GM18868 (cell line): ENCODE measurements at regions not wholly inside any gene's neighbourhood (a gene's known extent, or its start where the extent isn't known, plus 50 kb on each side); places are given as distances from the start of the nearest gene placed in this dataset.

Experiments
- ATAC-seq: cut with Tn5 transposase; IDR thresholded peaks from one replicate; pipeline ENCODE4 v1.9.1; 2021; ENCODE audit warnings: mild to moderate bottlenecking, moderate library complexity; ENCODE audit not compliant: unreplicated experiment

DNA sequence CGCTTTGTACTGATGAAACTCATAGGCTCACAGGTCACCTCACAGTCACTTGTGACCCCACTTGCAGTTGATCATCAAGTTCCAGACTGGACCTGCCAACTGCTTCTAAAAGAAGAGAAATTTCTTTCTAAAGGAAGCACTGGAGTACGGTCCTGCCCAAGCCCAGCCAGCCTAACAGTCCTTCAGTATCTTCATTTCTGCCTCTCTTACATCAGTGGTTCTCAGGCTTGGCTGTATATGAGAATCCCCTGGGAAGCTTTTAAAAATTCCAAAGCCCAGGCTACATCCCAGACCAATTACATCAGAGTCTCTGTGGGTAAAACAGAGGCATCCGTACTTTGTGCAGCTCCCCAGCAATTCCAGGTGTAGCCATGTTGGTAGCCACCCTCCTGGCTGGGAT is 282.1 kb downstream of the NFIB start:
- no peak for ATAC-seq

- no peak for ATAC-seq
These were observed 282.9 kb downstream of the NFIB start for GRCh38 chr9:14031060-14031414.

DNA sequence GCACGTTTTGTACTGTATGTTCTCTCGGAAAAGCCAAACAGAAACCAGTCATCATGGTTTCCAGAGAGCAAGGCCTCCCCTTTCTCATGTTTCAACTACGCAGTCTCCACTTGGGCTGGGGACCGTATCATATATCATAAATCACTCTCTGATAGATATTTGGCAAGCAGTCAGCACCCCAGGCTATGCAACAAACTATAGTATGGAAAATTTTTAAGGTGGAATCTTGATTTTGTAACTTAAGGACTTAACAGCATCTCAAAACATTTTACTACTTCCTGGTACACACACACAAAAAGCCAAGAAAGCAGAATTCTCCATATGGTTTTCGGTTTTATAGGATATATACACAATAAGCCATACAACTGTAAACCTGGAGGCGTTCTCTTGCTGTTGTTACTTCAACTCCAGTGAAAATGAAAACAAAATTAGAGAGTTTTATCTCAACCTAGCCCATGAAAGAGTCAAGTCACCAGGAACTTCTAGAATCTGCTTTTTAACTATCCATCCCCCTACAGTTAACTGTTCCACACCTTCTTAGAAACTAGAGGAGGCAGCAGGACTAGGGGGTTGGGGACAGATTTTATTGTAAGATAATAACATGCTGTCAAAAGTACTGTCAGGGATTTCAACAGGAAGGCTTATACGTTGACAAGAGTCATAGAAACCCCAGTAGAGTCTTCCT is 283.4 kb downstream of the NFIB start:
- no peak for ATAC-seq

GRCh38 chr9:14029806-14030374 is 284.1 kb downstream of the NFIB start:
- no peak for ATAC-seq

DNA sequence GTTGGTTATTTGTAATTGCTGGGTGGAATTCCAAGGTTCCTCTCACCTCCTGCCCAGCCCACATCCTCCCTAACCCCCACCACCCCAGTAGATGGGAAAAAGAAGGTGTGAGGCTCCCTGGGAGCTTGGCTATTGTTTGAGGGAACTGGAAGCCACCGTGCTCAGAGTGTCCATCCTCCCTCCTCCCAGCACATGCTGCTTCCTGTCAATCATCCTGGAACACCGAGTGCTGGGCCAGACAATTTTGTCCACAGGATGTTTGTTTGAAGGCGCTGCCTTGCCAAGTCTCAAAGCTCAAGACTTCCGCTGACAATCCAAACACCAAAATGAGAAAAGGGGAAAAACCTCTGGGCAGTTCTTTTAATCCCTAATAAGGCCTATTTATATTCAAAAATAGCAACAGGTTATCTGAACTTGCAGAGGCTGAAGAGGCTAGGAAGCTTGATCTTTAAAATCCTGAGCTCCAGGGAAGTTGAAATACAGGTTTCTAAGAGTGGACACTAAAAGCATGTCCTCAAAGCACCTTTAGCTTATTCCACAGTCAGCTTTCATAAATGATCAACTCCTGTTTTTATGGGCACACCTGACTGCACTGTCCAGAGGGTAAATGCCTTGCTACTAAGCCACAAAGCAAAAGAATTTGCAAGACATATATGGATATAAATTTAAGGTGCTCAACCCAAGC is 286.7 kb downstream of the NFIB start:
- no peak for ATAC-seq

DNA sequence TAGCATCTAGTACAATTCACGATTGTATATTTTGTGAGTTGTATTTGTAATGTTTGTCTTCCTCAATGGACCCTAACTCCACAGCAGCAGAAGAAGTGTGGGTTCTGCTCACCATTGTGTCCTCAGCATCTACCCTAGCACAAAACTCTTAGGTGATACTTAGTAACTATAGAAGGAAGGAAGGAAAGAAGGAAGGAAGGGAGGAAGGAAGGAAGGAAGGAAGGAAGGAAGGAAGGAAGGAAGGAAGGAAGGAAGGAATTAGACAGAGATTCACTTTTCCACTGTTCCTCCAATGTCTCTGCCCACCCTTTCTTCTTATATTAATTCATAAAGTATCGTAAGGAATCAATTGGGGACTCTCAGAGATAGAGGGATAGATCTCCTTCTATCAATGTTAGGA is 288.2 kb downstream of the NFIB start:
- ATAC-seq: no peak

- no peak for ATAC-seq
These were observed 290.7 kb downstream of the NFIB start for GRCh38 chr9:14023285-14023684.

DNA sequence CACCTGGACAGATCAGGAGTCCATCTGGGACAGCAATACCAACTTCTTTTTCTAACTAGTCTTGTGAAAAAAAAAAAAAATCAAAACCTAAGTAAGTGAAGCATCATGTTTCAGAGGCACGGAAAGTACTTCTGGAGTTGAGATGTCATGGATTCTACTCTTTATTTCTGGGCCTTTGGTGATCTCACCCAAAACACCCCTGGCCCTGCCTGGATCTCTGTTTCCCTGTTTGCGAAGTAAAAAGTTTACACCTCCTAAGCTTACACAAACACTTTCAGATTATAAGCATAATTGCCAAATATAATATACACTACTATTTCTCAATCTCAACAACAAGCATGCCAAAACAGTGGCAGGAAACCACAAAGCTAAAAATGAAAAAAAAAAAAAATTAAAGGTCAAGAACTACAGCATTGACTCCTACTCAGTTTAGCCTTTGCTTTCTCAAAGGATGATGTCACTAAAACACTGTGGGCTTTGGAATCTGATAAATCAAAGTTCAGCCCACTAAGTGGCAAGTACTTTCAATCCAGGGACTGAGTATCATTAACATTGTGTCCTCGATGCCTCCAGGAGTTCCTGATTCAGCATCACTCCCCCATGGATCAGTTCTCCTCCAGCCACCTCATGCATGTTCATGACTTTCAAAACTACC is 291.9 kb downstream of the NFIB start:
- ATAC-seq: no peak

DNA sequence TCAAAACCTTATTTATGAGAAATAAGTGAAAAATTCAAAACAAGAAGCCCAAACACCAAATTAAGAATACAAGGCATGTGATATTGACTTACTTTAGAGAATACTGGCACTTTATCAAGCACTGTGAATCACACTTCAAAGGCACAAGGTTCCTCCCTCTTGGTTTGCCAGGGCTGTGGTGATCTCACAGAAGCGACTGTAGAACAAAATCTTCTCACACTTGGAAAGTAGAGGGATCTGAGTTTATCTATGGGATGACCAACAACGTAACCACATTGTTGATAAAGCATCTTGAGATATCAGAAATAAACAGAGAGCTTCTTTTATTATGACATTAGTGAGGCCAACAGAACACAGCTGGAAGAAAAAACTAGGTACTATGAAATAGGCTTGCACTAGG is 295.9 kb downstream of the NFIB start:
- no peak for ATAC-seq

DNA sequence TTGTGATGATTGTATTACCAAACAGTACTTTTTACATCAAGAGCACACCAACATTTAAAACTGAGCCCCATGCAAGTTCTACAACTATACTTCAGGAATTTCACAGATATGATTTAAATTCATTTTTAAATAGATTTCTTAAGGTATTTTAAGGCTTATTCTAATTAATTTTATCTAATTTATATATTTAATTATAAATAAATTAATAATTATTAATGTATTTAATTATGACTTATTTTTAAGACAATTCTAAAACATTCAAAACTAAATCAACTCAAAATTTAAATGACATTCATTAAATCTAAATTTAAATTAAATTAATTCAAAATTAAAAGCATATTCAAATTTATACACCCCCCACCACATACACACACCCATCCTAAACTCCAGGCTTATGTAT is 299.2 kb downstream of the NFIB start:
- no peak for ATAC-seq

- no peak for ATAC-seq
These were observed 299.7 kb downstream of the NFIB start for GRCh38 chr9:14014218-14014617.

DNA sequence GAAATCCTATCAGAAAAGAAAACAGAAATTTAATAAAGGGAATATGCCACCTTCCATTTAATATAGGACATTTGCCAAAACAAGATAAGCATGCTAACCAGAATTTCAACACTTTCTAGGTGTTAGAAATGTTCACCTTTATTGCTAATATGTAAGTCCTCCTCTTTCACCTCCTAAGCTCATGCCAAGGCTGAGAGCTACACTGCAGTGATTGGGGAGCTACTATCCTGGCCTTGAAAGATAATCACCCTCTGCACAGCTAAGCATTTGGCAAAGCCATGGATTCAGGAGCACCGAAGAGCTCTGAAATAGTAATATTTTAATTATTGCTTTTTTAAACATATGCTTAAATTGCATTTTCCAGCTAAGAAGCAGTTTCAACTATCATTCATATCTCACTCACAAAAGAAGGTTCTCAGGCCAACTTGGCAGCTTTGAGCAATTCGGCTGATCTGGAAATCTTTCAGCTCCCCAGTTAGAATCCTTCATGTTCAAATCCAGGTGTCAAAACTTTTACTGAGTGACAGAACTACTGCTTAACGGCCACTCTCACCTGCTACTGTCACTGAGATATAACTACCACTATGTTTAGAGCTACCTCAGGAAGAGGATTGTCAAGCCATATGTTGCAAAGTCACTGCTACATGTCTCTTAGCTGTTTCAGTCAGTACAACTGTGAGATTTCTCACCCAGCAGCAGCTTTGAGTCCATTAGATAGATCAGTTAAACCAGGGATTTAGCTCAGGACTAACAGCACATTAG is 302.0 kb downstream of the NFIB start:
- ATAC-seq: no peak

- no peak for ATAC-seq
These were observed 306.7 kb downstream of the NFIB start for GRCh38 chr9:14007190-14007769.

GRCh38 chr9:14006386-14007187 is 307.4 kb downstream of the NFIB start:
- no peak for ATAC-seq

GRCh38 chr9:14004110-14004509 is 309.8 kb downstream of the NFIB start:
- ATAC-seq: no peak

DNA sequence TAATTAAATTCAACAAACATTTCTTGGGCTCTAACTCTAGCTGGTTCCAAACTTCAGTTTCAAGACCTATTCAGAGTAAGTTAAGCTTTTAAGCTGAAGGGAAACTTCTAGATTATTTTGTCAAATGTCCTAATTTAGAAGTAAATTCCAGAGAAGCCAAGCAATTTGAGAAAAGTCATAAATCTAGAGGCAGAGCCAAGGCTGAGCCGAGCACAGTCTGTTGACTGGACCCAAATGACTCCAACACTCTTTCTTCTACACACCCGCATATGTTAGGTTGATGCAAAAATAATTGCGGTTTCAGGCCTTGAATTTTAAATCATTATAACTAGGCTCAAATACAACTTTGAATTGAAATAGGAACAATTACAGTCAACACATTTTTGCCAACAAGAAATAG is 319.7 kb downstream of the NFIB start:
- ATAC-seq: no peak

DNA sequence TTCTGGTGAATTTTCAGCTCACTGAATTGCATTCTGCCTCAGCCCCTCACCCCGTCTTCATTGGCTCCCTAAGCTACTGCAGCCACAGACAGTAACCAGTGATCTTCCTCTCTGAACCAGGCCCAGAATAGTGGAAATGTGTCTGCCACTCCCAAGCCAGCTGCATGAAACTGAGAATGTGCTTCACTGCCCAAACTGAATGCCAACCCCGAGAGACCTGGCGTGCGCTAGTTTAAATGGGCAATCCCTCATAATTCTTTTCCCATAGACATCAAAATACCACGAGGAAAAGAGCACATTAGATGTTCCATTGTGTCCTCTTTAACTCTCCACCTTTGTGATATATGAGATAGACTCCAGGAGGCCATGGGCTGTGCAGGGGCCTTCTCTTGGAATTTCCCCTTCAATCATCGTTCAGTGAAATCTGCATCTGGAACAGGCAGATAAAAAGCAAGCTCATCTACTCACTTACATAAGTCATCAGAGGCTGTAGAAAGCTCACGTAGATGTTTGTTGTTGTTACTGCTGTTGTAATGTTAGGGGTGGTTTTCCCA is 320.2 kb downstream of the NFIB start:
- ATAC-seq: no peak

- ATAC-seq: no peak
These were observed 321.5 kb downstream of the NFIB start for GRCh38 chr9:13992138-13993088.

- ATAC-seq: no peak
These were observed 322.5 kb downstream of the NFIB start for GRCh38 chr9:13991395-13991794.
